Cardiac muscle cell (in vitro differentiated cells and primary cell): ENCODE measurements at regions not wholly inside any gene's neighbourhood (a gene's known extent, or its start where the extent isn't known, plus 50 kb on each side); places are given as distances from the start of the nearest gene placed in this dataset.
A peak's percentile ranks its signal among the peaks of the same experiment; 100 is the strongest.
"Not testable (repeated sequence)": the region's sequence is repeated elsewhere in the genome, so short reads cannot be mapped to it uniquely, and the experiment has no call there.

Experiments
- DNase-seq, 2 donors: peaks; one replicate each; pipeline versions ENCODE4 v3.0.0 to v3.0.0-alpha.2; 2010 to 2017; ENCODE audit warnings: low read depth in 1 of 2, low spot score in 1 of 2
- H3K27ac ChIP-seq: fragments of 200-600 bp; sonication (generic); 2 replicates; pipeline ENCODE4 v1.5.1; 2016
- H3K27me3 ChIP-seq: fragments of 200-600 bp; sonication (generic); 2 replicates; pipeline ENCODE4 v1.6.0; 2016; ENCODE audit warnings: control low read depth
- H3K36me3 ChIP-seq: fragments of 200-600 bp; sonication (generic); 2 replicates; pipeline ENCODE4 v1.5.1; 2016; ENCODE audit warnings: control low read depth
- H3K4me1 ChIP-seq: fragments of 200-600 bp; sonication (generic); 2 replicates; pipeline ENCODE4 v1.8.1; 2017; ENCODE audit warnings: low read depth, mild to moderate bottlenecking, mixed run types
- H3K4me3 ChIP-seq: fragments of 200-600 bp; sonication (generic); 2 replicates; pipeline ENCODE4 v1.5.1; 2016; ENCODE audit warnings: mild to moderate bottlenecking
- H3K9me3 ChIP-seq: fragments of 200-600 bp; sonication (generic); 2 replicates; pipeline ENCODE4 v1.5.1; 2017; ENCODE audit warnings: low read depth, mild to moderate bottlenecking, control low read depth
- CTCF ChIP-seq: IDR thresholded peaks from 2 replicates; pipeline ENCODE4 v1.5.1; 2012; ENCODE audit warnings: low read depth, mild to moderate bottlenecking, low read length

- H3K27me3 ChIP-seq, result no peaks in the 10 kb centered on the region
Measured at GRCh38 chr6:144408161-144408560, 123.0 kb downstream of the UTRN start.

GRCh38 chr6:144410059-144410458 is 124.9 kb downstream of the UTRN start:
- TF ChIP-seq CTCF, result no peak

More at GRCh38 chr6:144408161-144408560, 123.0 kb downstream of the UTRN start:
- TF ChIP-seq CTCF, result no peak
- Histone ChIP-seq H3K27ac (no peak overlapping the region), H3K4me3 (no peak overlapping the region), H3K9me3 (no peaks in the 10 kb centered on the region), H3K4me1 (no peaks in the 10 kb centered on the region), H3K36me3 (no peaks in the 10 kb centered on the region)
- DNase-seq, result peak in 1 of 2 donors; percentile 78

GRCh38 chr6:144410574-144410973 is 125.4 kb downstream of the UTRN start:
- not testable (repeated sequence) for DNase-seq, H3K27me3 ChIP-seq, H3K4me1 ChIP-seq, H3K27ac ChIP-seq, H3K9me3 ChIP-seq, H3K36me3 ChIP-seq, H3K4me3 ChIP-seq

More at GRCh38 chr6:144410059-144410458, 124.9 kb downstream of the UTRN start:
- Histone ChIP-seq H3K4me3 (no peak overlapping the region), H3K4me1 (no peaks in the 10 kb centered on the region), H3K27me3 (no peaks in the 10 kb centered on the region), H3K36me3 (no peaks in the 10 kb centered on the region), H3K9me3 (no peaks in the 10 kb centered on the region), H3K27ac (no peak overlapping the region)
- no peak for DNase-seq

- no peak for TF ChIP-seq CTCF
- Histone ChIP-seq H3K9me3 (no peaks in the 10 kb centered on the region), H3K27ac (no peak overlapping the region)
Measured at GRCh38 chr6:144411531-144412165, 126.5 kb downstream of the UTRN start.

GRCh38 chr6:144413418-144413817 is 128.3 kb downstream of the UTRN start:
- Histone ChIP-seq H3K4me1 (no peaks in the 10 kb centered on the region), H3K27ac (no peak overlapping the region), H3K36me3 (no peaks in the 10 kb centered on the region), H3K4me3 (no peak overlapping the region), H3K27me3 (no peaks in the 10 kb centered on the region), H3K9me3 (no peaks in the 10 kb centered on the region)
- DNase-seq, result no peak
- no peak for TF ChIP-seq CTCF

More at GRCh38 chr6:144411531-144412165, 126.5 kb downstream of the UTRN start:
- Histone ChIP-seq H3K4me3 (no peak overlapping the region), H3K27me3 (no peaks in the 10 kb centered on the region), H3K4me1 (no peaks in the 10 kb centered on the region), H3K36me3 (no peaks in the 10 kb centered on the region)
- DNase-seq, result no peak

- no peak for TF ChIP-seq CTCF
- H3K4me3 ChIP-seq, result no peak overlapping the region
- H3K27ac ChIP-seq, result no peak overlapping the region
- no peaks in the 10 kb centered on the region for H3K4me1 ChIP-seq
- no peaks in the 10 kb centered on the region for H3K9me3 ChIP-seq
- no peaks in the 10 kb centered on the region for H3K27me3 ChIP-seq
- no peaks in the 10 kb centered on the region for H3K36me3 ChIP-seq
- peak; percentile 3 to 71 for DNase-seq
Measured at GRCh38 chr6:144415014-144415413, 129.9 kb downstream of the UTRN start.
